Spleen (tissue), 7 donors: ENCODE measurements at regions not wholly inside any gene's neighbourhood (a gene's known extent, or its start where the extent isn't known, plus 50 kb on each side); places are given as distances from the start of the nearest gene placed in this dataset.

Experiments used
- CTCF ChIP-seq, 11 experiments: fragments of 200-600 bp in 7 of 11; fragments of 450-650 bp in 4 of 11; sonication (generic) in 4 of 11; IDR thresholded peaks in 8 of 11; conservative IDR thresholded peaks in 3 of 11; 1 replicate in 7 of 11; 2 replicates in 4 of 11; pipeline versions ENCODE4 v1.4.0 to v1.8.0; 2016 to 2021; ENCODE audit warnings: antibody characterized with exemption in 11 of 11, inconsistent platforms in 4 of 11, mild to moderate bottlenecking in 1 of 11
- POLR2A ChIP-seq, 3 donors: fragments of 450-650 bp; IDR thresholded peaks; one replicate each; pipeline ENCODE4 v1.5.1; 2017; ENCODE audit warnings: antibody characterized with exemption in 3 of 3, mild to moderate bottlenecking in 1 of 3
- donor health status: DM: no; HTN: no; CAD: no; lungs with moderate emphysema.
- donor health status: DM: no; HTN: no; CAD: no.
- donor health status: DM: no; HTN: no; CAD: no.

DNA sequence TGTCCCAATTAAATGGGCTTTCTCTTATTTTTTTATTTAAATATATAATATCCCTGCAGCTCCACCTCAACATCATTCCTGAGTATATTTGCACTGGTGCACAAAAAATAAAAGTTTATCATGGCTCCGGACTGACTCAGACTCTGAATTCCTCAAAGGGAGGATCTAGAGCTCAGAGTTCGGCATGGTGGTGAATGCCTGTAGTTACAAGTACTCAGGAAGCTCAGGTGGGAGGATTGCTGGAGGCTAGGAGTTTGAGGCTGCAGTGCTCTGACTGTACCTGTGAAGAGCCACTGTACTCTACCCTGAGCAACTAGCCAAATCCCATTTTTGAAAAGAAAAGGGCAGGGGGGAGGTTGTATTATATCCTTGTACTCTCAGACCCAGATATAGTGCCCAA, 52.8 kb upstream of the NRXN1 start:
- TF ChIP-seq CTCF (IDR thresholded peaks at IDR 0.05 in 8 of 11, conservative IDR thresholded peaks at IDR 0.05 in 3 of 11), result no peak
- no peak for TF ChIP-seq POLR2A (IDR thresholded peaks at IDR 0.05)
